ENCODE measurements at regions not wholly inside any gene's neighbourhood (a gene's known extent, or its start where the extent isn't known, plus 50 kb on each side); places are given as distances from the start of the nearest gene placed in this dataset.

DNA sequence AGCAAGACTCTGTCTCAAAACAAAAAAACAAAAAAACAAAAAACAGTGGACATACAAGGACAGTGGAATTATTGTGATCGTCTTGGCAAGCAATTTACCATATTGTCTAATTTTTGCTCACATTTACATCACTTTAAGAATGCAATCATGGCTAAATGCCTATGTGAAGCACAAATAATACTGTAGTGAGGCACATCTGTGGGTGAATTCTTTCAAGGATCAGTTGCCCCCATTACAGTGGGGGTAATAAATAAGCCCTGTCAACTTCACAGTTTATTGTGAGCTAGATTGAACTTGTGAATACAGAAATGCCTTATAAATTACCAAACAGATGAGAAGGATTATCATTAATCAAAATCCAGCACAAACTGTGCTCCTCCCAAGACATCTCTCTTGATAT, 150.2 kb upstream of the PAPPA start:
- Mint-ChIP-seq H3K4me1 (0 out of 2 replicates have a peak, but pooled peaks cover 2% of the 10 kb centered on the region), H3K27me3 (ENCODE audit: low read depth) (no peaks in the 10 kb centered on the region), H3K27ac (no peak overlapping the region)

DNA sequence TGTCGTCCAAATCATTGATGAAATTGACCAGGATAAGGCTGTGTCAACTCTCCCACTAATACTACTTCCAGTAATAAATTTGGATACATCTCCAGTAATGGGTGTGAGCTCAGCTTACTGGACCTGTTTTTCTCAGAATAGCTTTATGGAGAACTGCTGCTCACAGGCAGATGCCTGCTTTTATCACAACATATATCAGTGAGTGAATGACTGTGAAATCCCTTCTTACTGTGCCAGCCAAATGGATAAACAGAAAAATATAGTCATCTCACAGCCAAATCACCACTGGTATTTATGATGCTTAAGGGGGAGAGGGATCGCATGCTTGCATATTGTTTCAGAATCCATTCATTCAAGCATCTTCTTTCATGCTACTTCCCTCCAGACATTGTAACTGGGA, 148.4 kb upstream of the PAPPA start:
- Mint-ChIP-seq H3K36me3 (no peaks in the 10 kb centered on the region), H3K4me1 (0 out of 2 replicates have a peak, but pooled peaks cover 2% of the 10 kb centered on the region)

More for the DNA sequence above, 150.2 kb upstream of the PAPPA start:
- ChIA-PET CTCF (no interaction called here), POLR2A (no interaction called here)
- Mint-ChIP-seq H3K36me3 (no peaks in the 10 kb centered on the region), H3K4me3 (no peak overlapping the region), H3K9me3 (peaks cover 11% of the 10 kb centered on the region)
- no peak for ATAC-seq
- TF ChIP-seq, protein P1, sequence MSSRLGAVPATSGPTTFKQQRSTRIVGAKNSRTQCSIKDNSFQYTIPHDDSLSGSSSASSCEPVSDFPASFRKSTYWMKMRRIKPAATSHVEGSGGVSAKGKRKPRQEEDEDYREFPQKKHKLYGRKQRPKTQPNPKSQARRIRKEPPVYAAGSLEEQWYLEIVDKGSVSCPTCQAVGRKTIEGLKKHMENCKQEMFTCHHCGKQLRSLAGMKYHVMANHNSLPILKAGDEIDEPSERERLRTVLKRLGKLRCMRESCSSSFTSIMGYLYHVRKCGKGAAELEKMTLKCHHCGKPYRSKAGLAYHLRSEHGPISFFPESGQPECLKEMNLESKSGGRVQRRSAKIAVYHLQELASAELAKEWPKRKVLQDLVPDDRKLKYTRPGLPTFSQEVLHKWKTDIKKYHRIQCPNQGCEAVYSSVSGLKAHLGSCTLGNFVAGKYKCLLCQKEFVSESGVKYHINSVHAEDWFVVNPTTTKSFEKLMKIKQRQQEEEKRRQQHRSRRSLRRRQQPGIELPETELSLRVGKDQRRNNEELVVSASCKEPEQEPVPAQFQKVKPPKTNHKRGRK (CRISPR knock-in tag; IDR thresholded peaks at IDR 0.05; ENCODE audit: borderline replicate concordance) = no peak
- TF ChIP-seq ZNF671 (CRISPR knock-in tag; IDR thresholded peaks at IDR 0.05) (no peak), ATF1 (CRISPR knock-in tag; IDR thresholded peaks at IDR 0.05) (no peak), EMX1 (CRISPR knock-in tag; IDR thresholded peaks at IDR 0.05) (no peak), NFATC4 (CRISPR knock-in tag; IDR thresholded peaks at IDR 0.05) (no peak), GABPB1 (CRISPR knock-in tag; IDR thresholded peaks at IDR 0.05) (no peak), FOXK1 (CRISPR knock-in tag; IDR thresholded peaks at IDR 0.05) (no peak), FOXP1 (CRISPR knock-in tag; IDR thresholded peaks at IDR 0.05; ENCODE audit: borderline replicate concordance) (no peak), ZNF232 (CRISPR knock-in tag; IDR thresholded peaks at IDR 0.05) (no peak), MXD4 (CRISPR knock-in tag; IDR thresholded peaks at IDR 0.05; ENCODE audit: borderline replicate concordance) (no peak), ZNF396 (CRISPR knock-in tag; IDR thresholded peaks at IDR 0.05; ENCODE audit: borderline replicate concordance) (no peak), SMAD3 (CRISPR knock-in tag; IDR thresholded peaks at IDR 0.05; ENCODE audit: borderline replicate concordance) (no peak)
- TF ChIP-seq, protein P2, sequence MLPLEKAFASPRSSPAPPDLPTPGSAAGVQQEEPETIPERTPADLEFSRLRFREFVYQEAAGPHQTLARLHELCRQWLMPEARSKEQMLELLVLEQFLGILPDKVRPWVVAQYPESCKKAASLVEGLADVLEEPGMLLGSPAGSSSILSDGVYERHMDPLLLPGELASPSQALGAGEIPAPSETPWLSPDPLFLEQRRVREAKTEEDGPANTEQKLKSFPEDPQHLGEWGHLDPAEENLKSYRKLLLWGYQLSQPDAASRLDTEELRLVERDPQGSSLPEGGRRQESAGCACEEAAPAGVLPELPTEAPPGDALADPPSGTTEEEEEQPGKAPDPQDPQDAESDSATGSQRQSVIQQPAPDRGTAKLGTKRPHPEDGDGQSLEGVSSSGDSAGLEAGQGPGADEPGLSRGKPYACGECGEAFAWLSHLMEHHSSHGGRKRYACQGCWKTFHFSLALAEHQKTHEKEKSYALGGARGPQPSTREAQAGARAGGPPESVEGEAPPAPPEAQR (CRISPR knock-in tag; IDR thresholded peaks at IDR 0.05) = no peak
- TF ChIP-seq, protein P3, sequence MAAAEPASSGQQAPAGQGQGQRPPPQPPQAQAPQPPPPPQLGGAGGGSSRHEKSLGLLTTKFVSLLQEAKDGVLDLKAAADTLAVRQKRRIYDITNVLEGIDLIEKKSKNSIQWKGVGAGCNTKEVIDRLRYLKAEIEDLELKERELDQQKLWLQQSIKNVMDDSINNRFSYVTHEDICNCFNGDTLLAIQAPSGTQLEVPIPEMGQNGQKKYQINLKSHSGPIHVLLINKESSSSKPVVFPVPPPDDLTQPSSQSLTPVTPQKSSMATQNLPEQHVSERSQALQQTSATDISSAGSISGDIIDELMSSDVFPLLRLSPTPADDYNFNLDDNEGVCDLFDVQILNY (CRISPR knock-in tag; IDR thresholded peaks at IDR 0.05) = no peak
- no peak for DNase-seq (ENCODE audit: low spot score)

More for the DNA sequence above, 148.4 kb upstream of the PAPPA start:
- Mint-ChIP-seq H3K9me3 (no peaks in the 10 kb centered on the region), H3K4me3 (no peak overlapping the region), H3K27me3 (ENCODE audit: low read depth) (no peaks in the 10 kb centered on the region), H3K27ac (no peak overlapping the region)
- DNase-seq (ENCODE audit: low spot score) (no peak), ATAC-seq (no peak)
- ChIA-PET CTCF (no interaction called here), POLR2A (no interaction called here)
- no peak for TF ChIP-seq PRRX2 (CRISPR knock-in tag; IDR thresholded peaks at IDR 0.05)
- no peak for TF ChIP-seq CBFB (CRISPR knock-in tag; IDR thresholded peaks at IDR 0.05; ENCODE audit: low read depth)
- TF ChIP-seq, protein P4, sequence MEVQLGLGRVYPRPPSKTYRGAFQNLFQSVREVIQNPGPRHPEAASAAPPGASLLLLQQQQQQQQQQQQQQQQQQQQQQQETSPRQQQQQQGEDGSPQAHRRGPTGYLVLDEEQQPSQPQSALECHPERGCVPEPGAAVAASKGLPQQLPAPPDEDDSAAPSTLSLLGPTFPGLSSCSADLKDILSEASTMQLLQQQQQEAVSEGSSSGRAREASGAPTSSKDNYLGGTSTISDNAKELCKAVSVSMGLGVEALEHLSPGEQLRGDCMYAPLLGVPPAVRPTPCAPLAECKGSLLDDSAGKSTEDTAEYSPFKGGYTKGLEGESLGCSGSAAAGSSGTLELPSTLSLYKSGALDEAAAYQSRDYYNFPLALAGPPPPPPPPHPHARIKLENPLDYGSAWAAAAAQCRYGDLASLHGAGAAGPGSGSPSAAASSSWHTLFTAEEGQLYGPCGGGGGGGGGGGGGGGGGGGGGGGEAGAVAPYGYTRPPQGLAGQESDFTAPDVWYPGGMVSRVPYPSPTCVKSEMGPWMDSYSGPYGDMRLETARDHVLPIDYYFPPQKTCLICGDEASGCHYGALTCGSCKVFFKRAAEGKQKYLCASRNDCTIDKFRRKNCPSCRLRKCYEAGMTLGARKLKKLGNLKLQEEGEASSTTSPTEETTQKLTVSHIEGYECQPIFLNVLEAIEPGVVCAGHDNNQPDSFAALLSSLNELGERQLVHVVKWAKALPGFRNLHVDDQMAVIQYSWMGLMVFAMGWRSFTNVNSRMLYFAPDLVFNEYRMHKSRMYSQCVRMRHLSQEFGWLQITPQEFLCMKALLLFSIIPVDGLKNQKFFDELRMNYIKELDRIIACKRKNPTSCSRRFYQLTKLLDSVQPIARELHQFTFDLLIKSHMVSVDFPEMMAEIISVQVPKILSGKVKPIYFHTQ (CRISPR knock-in tag; IDR thresholded peaks at IDR 0.05) = no peak
- TF ChIP-seq EMX1 (CRISPR knock-in tag; IDR thresholded peaks at IDR 0.05) = no peak
- TF ChIP-seq, protein P5, sequence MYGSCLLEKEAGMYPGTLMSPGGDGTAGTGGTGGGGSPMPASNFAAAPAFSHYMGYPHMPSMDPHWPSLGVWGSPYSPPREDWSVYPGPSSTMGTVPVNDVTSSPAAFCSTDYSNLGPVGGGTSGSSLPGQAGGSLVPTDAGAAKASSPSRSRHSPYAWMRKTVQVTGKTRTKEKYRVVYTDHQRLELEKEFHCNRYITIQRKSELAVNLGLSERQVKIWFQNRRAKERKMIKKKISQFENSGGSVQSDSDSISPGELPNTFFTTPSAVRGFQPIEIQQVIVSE (CRISPR knock-in tag; IDR thresholded peaks at IDR 0.05; ENCODE audit: borderline replicate concordance) = no peak
- TF ChIP-seq, protein P1 (CRISPR knock-in tag; IDR thresholded peaks at IDR 0.05; ENCODE audit: borderline replicate concordance) = no peak
- TF ChIP-seq, protein P6, sequence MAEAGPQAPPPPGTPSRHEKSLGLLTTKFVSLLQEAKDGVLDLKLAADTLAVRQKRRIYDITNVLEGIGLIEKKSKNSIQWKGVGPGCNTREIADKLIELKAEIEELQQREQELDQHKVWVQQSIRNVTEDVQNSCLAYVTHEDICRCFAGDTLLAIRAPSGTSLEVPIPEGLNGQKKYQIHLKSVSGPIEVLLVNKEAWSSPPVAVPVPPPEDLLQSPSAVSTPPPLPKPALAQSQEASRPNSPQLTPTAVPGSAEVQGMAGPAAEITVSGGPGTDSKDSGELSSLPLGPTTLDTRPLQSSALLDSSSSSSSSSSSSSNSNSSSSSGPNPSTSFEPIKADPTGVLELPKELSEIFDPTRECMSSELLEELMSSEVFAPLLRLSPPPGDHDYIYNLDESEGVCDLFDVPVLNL (CRISPR knock-in tag; IDR thresholded peaks at IDR 0.05; ENCODE audit: borderline replicate concordance, low read depth) = no peak
- TF ChIP-seq ZNF138 (CRISPR knock-in tag; conservative IDR thresholded peaks at IDR 0.05) = no peak
- TF ChIP-seq, protein P7, sequence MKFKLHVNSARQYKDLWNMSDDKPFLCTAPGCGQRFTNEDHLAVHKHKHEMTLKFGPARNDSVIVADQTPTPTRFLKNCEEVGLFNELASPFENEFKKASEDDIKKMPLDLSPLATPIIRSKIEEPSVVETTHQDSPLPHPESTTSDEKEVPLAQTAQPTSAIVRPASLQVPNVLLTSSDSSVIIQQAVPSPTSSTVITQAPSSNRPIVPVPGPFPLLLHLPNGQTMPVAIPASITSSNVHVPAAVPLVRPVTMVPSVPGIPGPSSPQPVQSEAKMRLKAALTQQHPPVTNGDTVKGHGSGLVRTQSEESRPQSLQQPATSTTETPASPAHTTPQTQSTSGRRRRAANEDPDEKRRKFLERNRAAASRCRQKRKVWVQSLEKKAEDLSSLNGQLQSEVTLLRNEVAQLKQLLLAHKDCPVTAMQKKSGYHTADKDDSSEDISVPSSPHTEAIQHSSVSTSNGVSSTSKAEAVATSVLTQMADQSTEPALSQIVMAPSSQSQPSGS (CRISPR knock-in tag; IDR thresholded peaks at IDR 0.05; ENCODE audit: borderline replicate concordance, low read depth) = no peak
- no peak for TF ChIP-seq JAZF1 (CRISPR knock-in tag; IDR thresholded peaks at IDR 0.05)
- no peak for TF ChIP-seq ZNF232 (CRISPR knock-in tag; IDR thresholded peaks at IDR 0.05)
